ENCODE measurements at regions not wholly inside any gene's neighbourhood (a gene's known extent, or its start where the extent isn't known, plus 50 kb on each side); places are given as distances from the start of the nearest gene placed in this dataset.

- H3F3A ChIP-seq (ENCODE audit: low read depth) = no peaks in the 10 kb centered on the region
- H4K20me1 ChIP-seq (ENCODE audit: low read depth) = no peaks in the 10 kb centered on the region
- H3K9me3 ChIP-seq (ENCODE audit: low read depth) = no peaks in the 10 kb centered on the region
- H3K9me3 Mint-ChIP-seq = no peaks in the 10 kb centered on the region
- H3K27me3 Mint-ChIP-seq (ENCODE audit: insufficient read depth, low read depth) = no peaks in the 10 kb centered on the region
- no peak overlapping the region for H3K4me3 ChIP-seq
- no peak overlapping the region for H3K27ac Mint-ChIP-seq
- no peaks in the 10 kb centered on the region for H3K27me3 ChIP-seq
- no peak overlapping the region for H3K27ac ChIP-seq
- H3K4me3 Mint-ChIP-seq = no peak overlapping the region
- H2AFZ ChIP-seq (replicated peaks) = no peak overlapping the region
- no peak overlapping the region for H3K4me2 ChIP-seq
- no peaks in the 10 kb centered on the region for H3K4me1 Mint-ChIP-seq
- H3K79me2 ChIP-seq (ENCODE audit: low read depth) = no peaks in the 10 kb centered on the region
- no peaks in the 10 kb centered on the region for H3K4me1 ChIP-seq
- DNase-seq (ENCODE audit: low spot score) = no peak
- H3K36me3 Mint-ChIP-seq = no peaks in the 10 kb centered on the region
- no peak for TF ChIP-seq CTCF (IDR thresholded peaks at IDR 0.05)
- TF ChIP-seq EZH2phosphoT487 (IDR thresholded peaks at IDR 0.05) = no peak
- no peak for TF ChIP-seq EZH2 (IDR thresholded peaks at IDR 0.05)
- H3K9ac ChIP-seq = no peak overlapping the region
- no peaks in the 10 kb centered on the region for H3K36me3 ChIP-seq
These were observed 122.6 kb downstream of the P2RY1 start for GRCh38 chr3:152957491-152957890.

- Mint-ChIP-seq H3K9me3 (no peaks in the 10 kb centered on the region), H3K27ac (no peak overlapping the region), H3K27me3 (ENCODE audit: insufficient read depth, low read depth) (no peaks in the 10 kb centered on the region), H3K36me3 (no peaks in the 10 kb centered on the region), H3K4me1 (no peaks in the 10 kb centered on the region), H3K4me3 (no peak overlapping the region)
- H3K79me2 ChIP-seq (ENCODE audit: low read depth) = no peaks in the 10 kb centered on the region
- no peaks in the 10 kb centered on the region for H4K20me1 ChIP-seq (ENCODE audit: low read depth)
- no peak overlapping the region for H3K27ac ChIP-seq
- no peaks in the 10 kb centered on the region for H3K9me3 ChIP-seq (ENCODE audit: low read depth)
- H3K4me1 ChIP-seq = no peaks in the 10 kb centered on the region
- H3K27me3 ChIP-seq = no peaks in the 10 kb centered on the region
- H3K36me3 ChIP-seq = no peaks in the 10 kb centered on the region
- no peak for DNase-seq (ENCODE audit: low spot score)
- no peaks in the 10 kb centered on the region for H3F3A ChIP-seq (ENCODE audit: low read depth)
- no peak for TF ChIP-seq CTCF (IDR thresholded peaks at IDR 0.05)
- no peak for TF ChIP-seq EZH2phosphoT487 (IDR thresholded peaks at IDR 0.05)
- no peak for TF ChIP-seq EZH2 (IDR thresholded peaks at IDR 0.05)
- no peak overlapping the region for H3K4me3 ChIP-seq
- H3K9ac ChIP-seq = no peak overlapping the region
- no peak overlapping the region for H3K4me2 ChIP-seq
- no peak overlapping the region for H2AFZ ChIP-seq (replicated peaks)
These were observed 124.4 kb downstream of the P2RY1 start for GRCh38 chr3:152959307-152959706.

- DNase-seq (ENCODE audit: low spot score) = no peak
- Histone ChIP-seq H3K27ac (no peak overlapping the region), H3K9me3 (ENCODE audit: low read depth) (no peaks in the 10 kb centered on the region), H3F3A (ENCODE audit: low read depth) (no peaks in the 10 kb centered on the region), H2AFZ (replicated peaks) (no peak overlapping the region), H3K79me2 (ENCODE audit: low read depth) (no peaks in the 10 kb centered on the region), H3K36me3 (no peaks in the 10 kb centered on the region), H3K27me3 (no peaks in the 10 kb centered on the region), H3K4me3 (no peak overlapping the region), H3K9ac (no peak overlapping the region), H3K4me2 (no peak overlapping the region), H3K4me1 (no peaks in the 10 kb centered on the region), H4K20me1 (ENCODE audit: low read depth) (no peaks in the 10 kb centered on the region)
- TF ChIP-seq CTCF (IDR thresholded peaks at IDR 0.05) = no peak
- TF ChIP-seq EZH2 (IDR thresholded peaks at IDR 0.05) = no peak
- no peak for TF ChIP-seq EZH2phosphoT487 (IDR thresholded peaks at IDR 0.05)
- H3K9me3 Mint-ChIP-seq = peaks cover 3% of the 10 kb centered on the region
- no peaks in the 10 kb centered on the region for H3K4me1 Mint-ChIP-seq
- no peak overlapping the region for H3K27ac Mint-ChIP-seq
- H3K36me3 Mint-ChIP-seq = no peaks in the 10 kb centered on the region
- H3K27me3 Mint-ChIP-seq (ENCODE audit: insufficient read depth, low read depth) = no peaks in the 10 kb centered on the region
- no peak overlapping the region for H3K4me3 Mint-ChIP-seq
These were observed 125.8 kb downstream of the P2RY1 start for GRCh38 chr3:152960684-152961083.

- no peaks in the 10 kb centered on the region for H3K4me1 ChIP-seq
- no peak overlapping the region for H3K4me2 ChIP-seq
- H3K9ac ChIP-seq = no peak overlapping the region
- no peaks in the 10 kb centered on the region for H3K79me2 ChIP-seq (ENCODE audit: low read depth)
- H3K27me3 Mint-ChIP-seq (ENCODE audit: insufficient read depth, low read depth) = no peaks in the 10 kb centered on the region
- H3F3A ChIP-seq (ENCODE audit: low read depth) = no peaks in the 10 kb centered on the region
- no peak overlapping the region for H3K27ac ChIP-seq
- H3K4me3 ChIP-seq = no peak overlapping the region
- H3K9me3 Mint-ChIP-seq = peaks cover 5% of the 10 kb centered on the region
- H3K27me3 ChIP-seq = no peaks in the 10 kb centered on the region
- no peak overlapping the region for H3K27ac Mint-ChIP-seq
- no peak overlapping the region for H3K4me3 Mint-ChIP-seq
- no peaks in the 10 kb centered on the region for H3K9me3 ChIP-seq (ENCODE audit: low read depth)
- H4K20me1 ChIP-seq (ENCODE audit: low read depth) = no peaks in the 10 kb centered on the region
- no peak overlapping the region for H2AFZ ChIP-seq (replicated peaks)
- no peak for TF ChIP-seq EZH2 (IDR thresholded peaks at IDR 0.05)
- TF ChIP-seq EZH2phosphoT487 (IDR thresholded peaks at IDR 0.05) = no peak
- TF ChIP-seq CTCF (IDR thresholded peaks at IDR 0.05) = peak; percentile 47
- peak; percentile 40 for DNase-seq (ENCODE audit: low spot score)
- no peaks in the 10 kb centered on the region for H3K4me1 Mint-ChIP-seq
- H3K36me3 ChIP-seq = no peaks in the 10 kb centered on the region
- H3K36me3 Mint-ChIP-seq = no peaks in the 10 kb centered on the region
These were observed 126.4 kb downstream of the P2RY1 start for GRCh38 chr3:152961323-152961722.
